Epithelial cell of esophagus (primary cell): ENCODE measurements at regions not wholly inside any gene's neighbourhood (a gene's known extent, or its start where the extent isn't known, plus 50 kb on each side); places are given as distances from the start of the nearest gene placed in this dataset.

Source experiments
- DNase-seq: peaks from one replicate; pipeline ENCODE4 v3.0.0; 2010; ENCODE audit warnings: low read depth
- H3K4me3 ChIP-seq: 2 replicates; pipeline ENCODE4 v1.5.1; 2011; ENCODE audit warnings: mild to moderate bottlenecking, low read length, control low read depth
- CTCF ChIP-seq: IDR thresholded peaks from 2 replicates; pipeline ENCODE4 v1.5.1; 2011; ENCODE audit warnings: low read depth, mild to moderate bottlenecking, low read length, control low read depth, inconsistent platforms; ENCODE audit not compliant: insufficient read depth; ENCODE audit errors: missing control alignments

- TF ChIP-seq CTCF = no peak
- H3K4me3 ChIP-seq = no peak overlapping the region
- no peak for DNase-seq
Measured at GRCh38 chr10:131797626-131798025, 103.2 kb upstream of the PPP2R2D start.

- H3K4me3 ChIP-seq = no peak overlapping the region
- DNase-seq = no peak
- TF ChIP-seq CTCF = no peak
Measured at GRCh38 chr10:131799429-131799828, 101.4 kb upstream of the PPP2R2D start.

- DNase-seq = no peak
- no peak overlapping the region for H3K4me3 ChIP-seq
- TF ChIP-seq CTCF = no peak
Measured at GRCh38 chr10:131802156-131802915, 98.5 kb upstream of the PPP2R2D start.

GRCh38 chr10:131802996-131803395 lies 97.8 kb upstream of the PPP2R2D start:
- H3K4me3 ChIP-seq = no peak overlapping the region
- no peak for DNase-seq
- TF ChIP-seq CTCF = no peak

DNA sequence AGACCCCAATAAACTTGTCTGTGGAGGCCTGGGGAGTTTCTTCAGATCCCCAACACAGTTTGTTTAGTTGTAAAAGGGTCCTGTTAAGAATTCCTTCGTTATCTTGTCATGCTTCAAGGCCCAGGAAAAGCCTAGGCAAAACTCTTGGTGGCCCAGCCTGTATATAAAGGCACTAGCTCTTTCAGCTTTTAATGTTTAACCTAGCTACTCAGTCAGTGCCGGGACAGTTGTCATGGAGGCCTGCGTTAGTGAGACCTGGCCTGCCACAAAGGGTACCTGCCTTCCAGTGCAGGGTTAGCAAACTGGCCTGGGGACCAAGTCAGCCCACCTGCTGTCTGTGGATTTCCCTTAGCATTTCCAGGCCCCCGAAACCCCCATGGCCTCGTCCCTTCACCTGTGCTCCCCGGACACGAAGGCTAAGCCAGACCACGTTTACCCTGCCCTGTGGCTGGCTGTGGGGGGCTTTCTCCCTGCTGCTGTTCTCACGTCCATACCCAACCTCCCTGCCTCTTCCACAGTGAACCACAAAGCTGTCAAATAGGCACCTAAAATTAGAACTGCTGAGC lies 96.9 kb upstream of the PPP2R2D start:
- no peak for DNase-seq
- no peak overlapping the region for H3K4me3 ChIP-seq
- no peak for TF ChIP-seq CTCF

DNA sequence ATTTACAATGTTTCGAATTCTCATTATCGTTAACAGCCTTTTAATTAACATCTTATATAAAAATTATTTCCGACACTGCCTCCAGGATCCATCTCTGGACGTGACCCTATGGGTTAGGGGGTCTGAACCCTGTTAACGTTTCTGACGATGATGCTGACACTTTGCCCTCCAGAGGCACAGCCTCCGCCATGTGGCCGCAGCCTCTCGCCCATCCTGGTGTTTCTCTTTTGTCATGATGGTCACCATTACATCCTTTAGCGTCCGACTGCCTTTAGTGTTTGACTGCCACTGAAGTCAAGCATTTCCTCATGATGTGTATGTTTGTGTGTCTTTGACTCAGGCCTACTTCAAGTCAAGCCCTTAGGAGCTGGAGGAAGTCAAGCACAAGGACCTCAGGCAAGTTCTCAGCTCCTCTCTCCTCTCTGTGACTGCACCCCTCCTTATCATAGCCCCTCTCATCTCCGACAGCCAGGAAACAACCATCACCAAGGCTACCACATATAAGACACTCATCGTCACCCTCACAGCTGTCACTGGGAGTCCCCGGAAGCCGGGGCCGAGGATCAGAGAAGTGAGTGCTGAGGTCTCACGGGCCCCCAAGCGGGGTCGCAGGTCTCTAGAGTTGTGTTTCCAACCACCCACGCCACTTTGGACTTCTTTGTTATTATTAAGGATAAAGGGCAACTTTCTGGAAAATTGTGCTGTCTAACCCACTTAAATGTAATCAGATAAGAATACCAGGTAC lies 96.1 kb upstream of the PPP2R2D start:
- DNase-seq = no peak
- no peak overlapping the region for H3K4me3 ChIP-seq
- no peak for TF ChIP-seq CTCF

GRCh38 chr10:131805696-131806095 lies 95.1 kb upstream of the PPP2R2D start:
- TF ChIP-seq CTCF = no peak
- no peak for DNase-seq
- H3K4me3 ChIP-seq = no peak overlapping the region
